Mesodermal cell (in vitro differentiated cells): ENCODE measurements at regions not wholly inside any gene's neighbourhood (a gene's known extent, or its start where the extent isn't known, plus 50 kb on each side); places are given as distances from the start of the nearest gene placed in this dataset.

ENCODE experiments used
- H3K27ac ChIP-seq: 2 replicates; pipeline ENCODE4 v1.7.0; 2013; ENCODE audit warnings: mild to moderate bottlenecking, low read depth, low read length, moderate library complexity; ENCODE audit not compliant: severe bottlenecking
- H3K36me3 ChIP-seq: 2 replicates; pipeline ENCODE4 v1.7.1; 2013; ENCODE audit warnings: mild to moderate bottlenecking, low read length, moderate library complexity; ENCODE audit not compliant: control insufficient read depth, insufficient read depth
- H3K4me1 ChIP-seq: one replicate; pipeline ENCODE4 v1.7.1; 2013; ENCODE audit warnings: mild to moderate bottlenecking, low read length; ENCODE audit not compliant: insufficient read depth, control insufficient read depth, poor library complexity, severe bottlenecking
- H3K4me3 ChIP-seq: 2 replicates; pipeline ENCODE4 v1.7.0; 2013; ENCODE audit warnings: low read length, control low read depth, mild to moderate bottlenecking; ENCODE audit not compliant: insufficient read depth, poor library complexity, severe bottlenecking; ENCODE audit errors: extremely low read depth
- H3K9me3 ChIP-seq: 2 replicates; pipeline ENCODE4 v1.7.1; 2013; ENCODE audit warnings: mild to moderate bottlenecking, low read length, moderate library complexity; ENCODE audit not compliant: control insufficient read depth
- WGBS, 2 experiments: methylation state at CpG; one replicate each; pipeline ENCODE4 v1.1.5; 2013; ENCODE audit warnings: missing lambda C conversion rate in 2 of 2; ENCODE audit not compliant: insufficient coverage in 2 of 2; 5-methylcytosine and 5-hydroxymethylcytosine counted together

DNA sequence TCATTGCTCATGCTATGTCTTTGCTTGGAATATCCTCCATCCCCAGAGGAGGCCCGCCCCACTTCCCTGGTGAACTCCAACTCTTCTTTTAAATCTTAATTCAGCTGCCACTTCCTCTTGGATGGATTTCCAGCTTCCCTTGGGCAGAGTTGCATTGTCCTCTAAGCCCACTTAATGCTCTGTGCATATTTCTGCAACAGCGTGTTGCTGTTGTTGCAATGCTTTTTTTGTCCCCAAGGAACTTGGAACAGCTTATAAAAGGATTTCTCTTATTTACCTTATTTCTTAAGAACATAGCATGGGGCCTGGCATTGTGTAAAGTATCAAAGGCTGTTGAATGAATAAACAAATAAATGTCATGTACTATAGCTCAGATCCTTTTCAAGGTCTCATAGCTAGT is 507.4 kb downstream of the METTL15 start:
- Histone ChIP-seq H3K4me3 (no peak overlapping the region), H3K27ac (no peak overlapping the region), H3K4me1 (peaks cover 5% of the 10 kb centered on the region), H3K9me3 (peaks cover 3% of the 10 kb centered on the region), H3K36me3 (no peaks in the 10 kb centered on the region)
- 90 to 100% methylated on average over 2 of the region's 2 CpGs for WGBS, 2 experiments

DNA sequence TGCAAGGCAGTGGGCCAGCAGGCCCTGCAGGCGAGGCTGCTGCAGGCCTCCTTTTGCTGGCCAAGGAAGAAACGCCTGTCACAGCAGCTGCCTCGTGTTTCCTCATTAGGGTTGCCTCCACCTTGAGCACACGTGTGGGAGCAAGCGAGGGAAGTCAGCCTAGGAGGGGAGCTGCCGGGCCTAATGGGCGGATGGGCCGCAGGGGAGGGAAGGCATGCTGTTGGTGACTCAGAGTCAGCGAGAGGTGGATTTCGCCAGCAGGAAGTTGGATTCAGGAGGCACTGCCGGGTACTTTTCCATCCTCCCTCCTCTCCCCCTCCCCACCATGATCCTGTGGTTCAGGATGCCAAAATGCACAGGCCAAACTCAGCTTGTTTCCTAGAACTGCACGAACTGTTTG is 498.7 kb downstream of the METTL15 start:
- WGBS, 2 experiments = 69 to 76% methylated on average over 4 to 7 of the region's 12 CpGs
- no peak overlapping the region for H3K4me3 ChIP-seq
- H3K9me3 ChIP-seq = no peaks in the 10 kb centered on the region
- no peak overlapping the region for H3K27ac ChIP-seq
- no peaks in the 10 kb centered on the region for H3K4me1 ChIP-seq
- H3K36me3 ChIP-seq = no peaks in the 10 kb centered on the region

DNA sequence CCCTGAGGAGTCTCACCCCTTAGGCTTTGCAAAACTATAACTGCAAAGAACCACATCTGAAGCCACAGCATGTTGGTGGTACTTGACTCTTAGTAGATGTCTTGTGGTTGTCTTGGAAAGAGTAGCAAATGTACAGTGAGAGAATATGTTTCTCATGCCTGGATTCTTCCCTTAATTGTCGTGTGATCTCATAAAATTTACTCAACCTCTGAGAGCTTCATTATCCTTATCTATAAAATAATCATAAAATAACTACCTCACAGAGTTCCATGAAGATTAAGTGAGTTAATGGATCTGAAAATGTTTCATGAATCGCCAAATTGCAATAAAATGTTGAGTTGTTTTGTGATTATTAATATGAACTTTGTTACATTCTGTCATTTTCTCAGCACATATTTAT is 491.5 kb downstream of the METTL15 start:
- Histone ChIP-seq H3K36me3 (no peaks in the 10 kb centered on the region), H3K4me1 (no peaks in the 10 kb centered on the region), H3K4me3 (no peak overlapping the region), H3K9me3 (no peaks in the 10 kb centered on the region), H3K27ac (no peak overlapping the region)
- no CpG with 5 or more reads among the region's 2 CpGs for WGBS, 2 experiments

DNA sequence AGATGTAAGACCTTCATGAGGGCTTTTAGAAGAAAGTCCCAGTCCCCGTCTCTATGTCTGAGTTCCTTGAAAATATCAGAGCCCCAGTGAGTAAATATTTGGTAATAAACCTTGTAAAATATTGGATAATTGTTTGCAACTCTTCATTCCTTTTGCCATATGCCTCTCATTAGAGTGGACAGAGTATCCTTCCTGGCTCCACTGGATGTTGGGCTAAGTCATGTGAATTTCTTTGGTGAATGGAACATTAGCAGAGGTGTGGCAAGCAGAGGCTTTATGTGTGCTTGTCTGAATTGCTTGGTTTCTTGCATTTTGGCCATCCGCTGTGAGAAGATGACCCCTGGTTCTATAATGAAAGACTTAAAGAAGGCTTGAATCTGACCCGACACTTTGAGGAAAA is 490.3 kb downstream of the METTL15 start:
- Histone ChIP-seq H3K9me3 (no peaks in the 10 kb centered on the region), H3K27ac (no peak overlapping the region), H3K4me1 (no peaks in the 10 kb centered on the region), H3K4me3 (no peak overlapping the region), H3K36me3 (no peaks in the 10 kb centered on the region)
- WGBS, 2 experiments = 85 to 100% methylated on average over 1 to 2 of the region's 3 CpGs

DNA sequence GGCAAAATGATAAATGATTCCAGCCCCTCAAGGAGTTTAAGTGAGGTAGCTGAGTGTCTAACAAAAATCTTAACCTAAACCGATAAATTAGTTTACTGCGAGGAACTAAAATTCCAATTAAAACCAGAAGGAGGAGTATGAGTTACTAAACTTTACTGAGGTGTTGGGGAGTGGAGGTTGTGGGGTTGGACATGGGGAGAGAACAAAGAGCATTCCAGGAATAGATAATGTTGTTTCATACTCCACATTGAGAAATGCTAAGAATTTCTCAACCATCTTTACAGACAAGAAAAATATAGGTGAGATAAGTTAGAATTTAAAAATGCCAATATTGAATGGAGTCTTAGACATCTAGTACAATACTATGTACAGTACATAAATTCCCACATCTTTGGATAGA is 488.6 kb downstream of the METTL15 start:
- Histone ChIP-seq H3K27ac (no peak overlapping the region), H3K36me3 (no peaks in the 10 kb centered on the region), H3K4me1 (no peaks in the 10 kb centered on the region), H3K9me3 (no peaks in the 10 kb centered on the region), H3K4me3 (no peak overlapping the region)
- no CpG with 5 or more reads among the region's 2 CpGs for WGBS, 2 experiments

DNA sequence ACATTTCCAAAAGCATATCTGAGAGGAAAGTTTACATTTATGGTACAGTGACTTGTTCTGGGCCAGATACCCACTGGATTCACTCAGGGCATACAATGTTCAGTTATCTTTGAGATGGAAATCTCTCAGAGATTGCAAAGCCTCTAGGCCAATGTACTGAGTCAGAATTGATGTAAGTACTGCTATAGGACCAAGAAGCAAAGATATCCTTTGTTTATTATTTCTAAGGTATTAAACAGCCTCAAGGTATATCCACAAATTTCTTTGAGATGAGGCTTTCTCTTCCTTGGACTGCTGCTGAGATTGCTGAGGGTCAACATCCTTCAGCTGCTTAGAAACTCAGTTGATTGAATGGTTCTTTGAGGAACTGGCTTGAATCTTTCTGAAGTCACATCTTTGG is 484.0 kb downstream of the METTL15 start:
- no peak overlapping the region for H3K27ac ChIP-seq
- H3K4me3 ChIP-seq = no peak overlapping the region
- H3K36me3 ChIP-seq = no peaks in the 10 kb centered on the region
- no peaks in the 10 kb centered on the region for H3K9me3 ChIP-seq
- no peaks in the 10 kb centered on the region for H3K4me1 ChIP-seq

DNA sequence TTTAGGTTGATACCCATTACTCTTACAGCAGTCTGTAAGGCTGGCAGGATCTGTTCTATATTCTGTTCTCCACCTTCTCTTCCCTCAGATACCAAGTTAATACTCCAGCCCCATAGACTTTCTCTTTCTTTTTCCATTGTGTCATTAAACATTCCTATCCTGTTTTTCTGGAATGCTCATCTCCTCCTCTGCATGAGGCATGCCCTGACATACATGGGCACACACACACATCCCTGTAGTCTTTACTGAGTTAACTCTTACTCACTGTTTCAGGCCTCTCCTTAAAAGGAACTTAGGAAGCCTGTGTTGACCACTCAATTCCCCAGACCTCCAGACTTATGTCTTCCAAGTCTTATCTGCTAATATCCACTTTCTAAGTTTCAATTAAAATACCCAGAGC is 476.8 kb downstream of the METTL15 start:
- H3K9me3 ChIP-seq = no peaks in the 10 kb centered on the region
- no peaks in the 10 kb centered on the region for H3K4me1 ChIP-seq
- H3K36me3 ChIP-seq = no peaks in the 10 kb centered on the region
- H3K27ac ChIP-seq = no peak overlapping the region
- no peak overlapping the region for H3K4me3 ChIP-seq

DNA sequence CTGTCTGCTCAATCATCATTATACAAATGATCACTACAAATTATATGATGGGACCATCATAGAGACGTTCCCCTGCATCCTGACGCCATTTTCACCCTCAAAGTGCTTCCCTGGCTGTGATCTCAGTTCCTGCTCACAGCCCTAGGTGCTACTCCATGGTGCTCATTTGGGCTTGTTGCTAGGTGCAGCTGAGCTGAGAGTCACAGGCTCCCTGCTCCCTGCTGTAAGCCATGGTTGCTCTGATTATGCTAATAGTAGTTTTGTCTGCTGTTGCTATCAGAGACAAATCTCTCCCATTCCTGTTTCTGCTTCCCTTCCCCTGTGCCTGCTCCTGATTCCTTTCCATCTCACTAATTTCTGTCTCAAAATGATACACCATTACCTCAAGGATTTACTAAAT is 474.3 kb downstream of the METTL15 start:
- 79 to 92% methylated on average over 2 of the region's 2 CpGs for WGBS, 2 experiments

DNA sequence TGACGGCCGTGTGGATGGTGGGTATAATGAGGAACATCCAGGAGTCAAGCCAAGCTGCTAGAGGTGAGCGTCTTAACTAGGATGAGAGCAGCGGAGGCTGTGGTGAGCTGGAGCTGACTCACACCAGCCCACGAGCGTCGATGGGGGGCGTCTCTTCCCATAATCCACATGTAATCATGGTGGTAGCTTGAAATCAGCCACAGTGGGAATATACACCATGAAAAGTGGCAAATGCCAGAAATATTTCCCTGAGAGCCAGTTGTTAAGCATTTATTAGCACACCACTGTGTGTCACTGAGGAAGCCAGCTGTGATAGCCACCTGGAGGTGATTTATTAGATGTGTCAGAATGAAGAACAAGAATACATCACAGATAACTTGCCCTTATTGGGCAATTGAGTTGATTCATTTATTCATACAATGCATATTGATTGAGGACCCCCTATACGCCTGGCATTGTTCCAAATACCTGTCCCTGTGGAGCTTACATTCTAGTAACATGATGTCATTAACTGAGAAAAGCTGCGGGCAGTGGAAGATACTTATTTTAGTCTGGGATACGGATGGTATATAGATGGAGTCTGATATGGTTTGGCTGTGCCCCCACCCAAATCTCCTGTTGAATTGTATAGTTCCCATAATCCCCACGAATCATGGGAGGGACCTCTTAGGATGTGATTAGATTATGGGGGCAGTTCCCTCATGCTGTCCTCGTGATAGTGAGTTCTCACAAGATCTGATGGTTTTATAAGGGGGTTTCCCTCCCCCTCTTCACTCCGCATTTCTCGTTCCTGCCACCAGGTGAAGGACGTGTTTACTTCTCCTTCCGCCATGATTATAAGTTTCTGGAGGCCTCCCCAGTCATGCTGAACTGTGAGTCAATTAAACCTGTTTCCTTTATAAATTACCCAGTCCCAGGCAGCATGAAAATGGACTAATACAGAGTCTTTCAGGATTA is 473.4 kb downstream of the METTL15 start:
- Histone ChIP-seq H3K27ac (no peak overlapping the region), H3K4me3 (no peak overlapping the region)

More for the DNA sequence above, 474.3 kb downstream of the METTL15 start:
- Histone ChIP-seq H3K4me1 (no peaks in the 10 kb centered on the region), H3K27ac (no peak overlapping the region), H3K9me3 (no peaks in the 10 kb centered on the region), H3K36me3 (no peaks in the 10 kb centered on the region), H3K4me3 (no peak overlapping the region)

DNA sequence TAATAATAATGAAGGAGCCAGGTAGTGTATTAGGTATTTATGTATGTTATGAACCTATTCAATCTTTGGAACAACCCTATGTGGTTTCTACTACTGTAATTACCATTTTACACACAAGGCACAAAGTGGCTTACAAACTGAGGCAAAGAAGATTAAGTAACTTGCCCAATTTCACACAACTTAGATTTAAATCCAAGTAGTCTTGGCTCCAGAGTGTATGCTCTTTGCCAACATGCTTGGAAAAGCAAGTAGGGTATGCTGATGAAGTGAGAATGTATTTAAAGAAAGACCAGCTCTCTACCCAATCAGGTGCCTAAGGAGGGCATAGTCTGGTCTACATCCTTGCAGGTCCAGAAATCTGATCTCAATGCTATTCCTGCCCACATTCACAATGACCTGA is 463.2 kb downstream of the METTL15 start:
- Histone ChIP-seq H3K4me3 (no peak overlapping the region), H3K27ac (no peak overlapping the region), H3K9me3 (peaks cover 3% of the 10 kb centered on the region), H3K4me1 (peaks cover 9% of the 10 kb centered on the region), H3K36me3 (no peaks in the 10 kb centered on the region)

More for the DNA sequence above, 473.4 kb downstream of the METTL15 start:
- H3K4me1 ChIP-seq = no peaks in the 10 kb centered on the region
- no peaks in the 10 kb centered on the region for H3K36me3 ChIP-seq
- 87 to 94% methylated on average over 7 to 12 of the region's 17 CpGs for WGBS, 2 experiments
- H3K9me3 ChIP-seq = no peaks in the 10 kb centered on the region

DNA sequence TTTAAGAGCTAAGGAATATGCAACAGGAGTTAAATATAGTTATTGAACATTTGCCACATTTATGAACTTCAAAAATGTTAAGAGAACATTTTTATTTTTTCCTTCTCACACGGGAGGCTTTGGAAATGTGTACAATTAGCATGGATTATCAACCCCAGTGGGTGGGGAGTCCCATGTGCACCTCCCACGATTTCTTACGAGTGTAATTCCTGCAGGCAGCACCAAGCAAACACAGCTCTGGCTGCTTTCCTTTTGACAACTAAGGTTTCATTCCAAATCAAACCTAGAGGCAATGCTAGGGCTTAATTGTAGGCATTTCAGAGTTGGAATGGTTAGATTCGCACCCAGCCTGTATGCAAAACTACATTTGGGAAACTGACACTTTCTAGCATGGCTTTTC is 460.9 kb downstream of the METTL15 start:
- Histone ChIP-seq H3K4me3 (no peak overlapping the region), H3K9me3 (peaks cover 3% of the 10 kb centered on the region), H3K27ac (no peak overlapping the region), H3K36me3 (no peaks in the 10 kb centered on the region), H3K4me1 (peaks cover 15% of the 10 kb centered on the region)
- 86% methylated on average over 4 of the region's 4 CpGs; no CpG with 5 or more reads in 1 of the 2 experiments for WGBS, 2 experiments
